ENCODE measurements at regions not wholly inside any gene's neighbourhood (a gene's known extent, or its start where the extent isn't known, plus 50 kb on each side); places are given as distances from the start of the nearest gene placed in this dataset.

DNA sequence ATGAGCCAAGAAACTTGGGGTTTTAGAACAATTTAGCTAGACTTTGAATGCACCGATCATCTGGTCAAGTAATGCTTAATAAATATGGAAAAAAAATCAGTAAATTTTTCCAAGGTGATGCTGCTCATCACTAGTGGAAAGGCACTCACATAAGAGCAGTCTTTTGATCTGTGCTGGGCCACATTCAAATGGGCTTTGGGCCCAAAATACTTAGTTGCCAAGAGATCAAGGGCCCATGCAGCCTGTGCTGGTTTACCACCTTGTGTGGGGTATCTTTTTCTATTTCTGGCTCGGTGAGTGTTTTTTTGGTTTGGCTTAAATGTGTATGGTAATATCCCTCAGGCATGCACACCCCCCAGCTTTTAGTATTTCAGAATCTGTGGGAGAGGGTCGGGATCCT is 943.2 kb downstream of the TMTC2 start:
- TF ChIP-seq, protein P1, sequence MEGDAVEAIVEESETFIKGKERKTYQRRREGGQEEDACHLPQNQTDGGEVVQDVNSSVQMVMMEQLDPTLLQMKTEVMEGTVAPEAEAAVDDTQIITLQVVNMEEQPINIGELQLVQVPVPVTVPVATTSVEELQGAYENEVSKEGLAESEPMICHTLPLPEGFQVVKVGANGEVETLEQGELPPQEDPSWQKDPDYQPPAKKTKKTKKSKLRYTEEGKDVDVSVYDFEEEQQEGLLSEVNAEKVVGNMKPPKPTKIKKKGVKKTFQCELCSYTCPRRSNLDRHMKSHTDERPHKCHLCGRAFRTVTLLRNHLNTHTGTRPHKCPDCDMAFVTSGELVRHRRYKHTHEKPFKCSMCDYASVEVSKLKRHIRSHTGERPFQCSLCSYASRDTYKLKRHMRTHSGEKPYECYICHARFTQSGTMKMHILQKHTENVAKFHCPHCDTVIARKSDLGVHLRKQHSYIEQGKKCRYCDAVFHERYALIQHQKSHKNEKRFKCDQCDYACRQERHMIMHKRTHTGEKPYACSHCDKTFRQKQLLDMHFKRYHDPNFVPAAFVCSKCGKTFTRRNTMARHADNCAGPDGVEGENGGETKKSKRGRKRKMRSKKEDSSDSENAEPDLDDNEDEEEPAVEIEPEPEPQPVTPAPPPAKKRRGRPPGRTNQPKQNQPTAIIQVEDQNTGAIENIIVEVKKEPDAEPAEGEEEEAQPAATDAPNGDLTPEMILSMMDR (IDR thresholded peaks at IDR 0.05): no peak
- no peak for TF ChIP-seq POLR2A (IDR thresholded peaks at IDR 0.05)
